Epithelial cell of proximal tubule (primary cell): ENCODE measurements at regions not wholly inside any gene's neighbourhood (a gene's known extent, or its start where the extent isn't known, plus 50 kb on each side); places are given as distances from the start of the nearest gene placed in this dataset.
"Not testable (repeated sequence)": the region's sequence is repeated elsewhere in the genome, so short reads cannot be mapped to it uniquely, and the experiment has no call there.

Experiments used
- DNase-seq: peaks from one replicate; pipeline ENCODE4 v3.0.0-alpha.2; 2011; ENCODE audit warnings: low read depth
- H3K4me3 ChIP-seq: 2 replicates; pipeline ENCODE4 v1.5.1; 2011; ENCODE audit warnings: low read depth, mild to moderate bottlenecking, low read length
- TF ChIP-seq, protein P1 (sequence below): conservative IDR thresholded peaks from 2 replicates; pipeline ENCODE4 v1.5.1; 2012; ENCODE audit warnings: low read depth, mild to moderate bottlenecking, low read length

DNA sequence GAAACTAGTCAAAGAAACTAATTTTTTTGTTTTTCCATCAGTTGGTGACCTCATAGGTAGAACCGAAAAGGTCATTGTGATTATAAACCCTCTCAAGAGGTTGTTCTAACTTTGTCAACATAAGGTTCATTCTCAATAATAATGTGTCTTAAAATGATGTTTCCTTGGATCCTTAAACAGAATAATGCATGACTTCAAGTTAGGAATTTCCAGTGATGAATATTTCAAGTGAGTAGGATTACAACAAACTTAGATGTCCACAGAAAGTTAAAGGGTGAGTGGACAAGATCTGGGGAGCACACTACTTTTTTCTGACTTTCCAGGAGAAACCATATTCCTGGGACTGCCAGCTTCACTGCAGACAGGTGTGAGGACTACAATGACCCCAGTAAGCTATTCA is 239.0 kb upstream of the PTGER4 start:
- DNase-seq = no peak
- no peak overlapping the region for H3K4me3 ChIP-seq
- TF ChIP-seq, protein P1, sequence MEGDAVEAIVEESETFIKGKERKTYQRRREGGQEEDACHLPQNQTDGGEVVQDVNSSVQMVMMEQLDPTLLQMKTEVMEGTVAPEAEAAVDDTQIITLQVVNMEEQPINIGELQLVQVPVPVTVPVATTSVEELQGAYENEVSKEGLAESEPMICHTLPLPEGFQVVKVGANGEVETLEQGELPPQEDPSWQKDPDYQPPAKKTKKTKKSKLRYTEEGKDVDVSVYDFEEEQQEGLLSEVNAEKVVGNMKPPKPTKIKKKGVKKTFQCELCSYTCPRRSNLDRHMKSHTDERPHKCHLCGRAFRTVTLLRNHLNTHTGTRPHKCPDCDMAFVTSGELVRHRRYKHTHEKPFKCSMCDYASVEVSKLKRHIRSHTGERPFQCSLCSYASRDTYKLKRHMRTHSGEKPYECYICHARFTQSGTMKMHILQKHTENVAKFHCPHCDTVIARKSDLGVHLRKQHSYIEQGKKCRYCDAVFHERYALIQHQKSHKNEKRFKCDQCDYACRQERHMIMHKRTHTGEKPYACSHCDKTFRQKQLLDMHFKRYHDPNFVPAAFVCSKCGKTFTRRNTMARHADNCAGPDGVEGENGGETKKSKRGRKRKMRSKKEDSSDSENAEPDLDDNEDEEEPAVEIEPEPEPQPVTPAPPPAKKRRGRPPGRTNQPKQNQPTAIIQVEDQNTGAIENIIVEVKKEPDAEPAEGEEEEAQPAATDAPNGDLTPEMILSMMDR = no peak

DNA sequence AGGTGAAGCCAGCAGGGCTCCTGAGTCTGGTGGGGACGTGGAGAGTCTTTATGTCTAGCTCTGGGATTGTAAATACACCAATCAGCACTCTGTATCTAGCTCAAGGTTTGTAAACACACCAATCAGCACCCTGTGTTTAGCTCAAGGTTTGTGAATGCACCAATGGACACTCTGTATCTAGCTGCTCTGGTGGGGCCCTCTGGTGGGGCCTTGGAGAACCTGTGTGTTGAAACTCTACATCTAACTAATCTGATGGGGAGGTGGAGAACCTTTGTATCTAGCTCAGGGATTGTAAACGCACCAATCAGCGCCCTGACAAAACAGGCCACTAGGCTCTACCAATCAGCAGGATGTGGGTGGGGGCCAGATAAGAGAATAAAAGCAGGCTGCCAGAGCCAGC is 240.6 kb upstream of the PTGER4 start:
- H3K4me3 ChIP-seq, DNase-seq: not testable (repeated sequence)

DNA sequence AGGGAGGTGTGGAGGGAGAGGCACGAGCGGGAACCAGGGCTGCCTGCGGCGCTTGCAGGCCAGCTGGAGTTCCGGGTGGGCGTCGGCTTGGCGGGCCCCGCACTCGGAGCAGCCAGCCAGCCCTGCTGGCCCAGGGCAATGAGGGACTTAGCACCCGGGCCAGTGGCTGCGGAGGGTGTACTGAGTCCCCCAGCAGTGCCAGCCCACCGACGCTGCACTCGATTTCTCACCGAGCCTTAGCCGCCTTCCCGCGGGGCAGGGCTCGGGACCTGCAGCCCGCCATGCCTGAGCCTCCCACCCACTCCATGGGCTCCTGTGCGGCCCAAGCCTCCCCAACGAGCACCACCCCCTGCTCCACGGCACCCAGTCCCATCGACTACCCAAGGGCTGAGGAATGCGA is 241.1 kb upstream of the PTGER4 start:
- DNase-seq, H3K4me3 ChIP-seq: not testable (repeated sequence)

DNA sequence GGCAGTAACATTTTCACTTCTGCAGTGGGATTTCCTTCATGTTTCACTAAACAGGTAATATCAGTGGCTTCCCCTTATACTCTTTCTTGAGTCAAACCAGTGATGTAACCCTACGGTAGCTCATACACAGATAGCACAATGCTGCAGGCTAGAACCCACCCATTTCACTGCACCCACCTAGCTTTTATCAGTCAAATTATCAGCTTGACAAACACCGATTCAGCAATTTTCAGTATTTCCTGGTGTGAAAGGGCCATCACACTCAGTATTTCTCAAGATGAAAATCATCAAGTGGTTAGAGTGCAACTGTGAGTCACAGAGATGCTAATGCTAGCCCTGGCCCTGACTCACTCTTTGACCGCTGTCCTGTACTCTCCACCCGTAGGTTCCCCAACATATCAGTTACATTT is 242.3 kb upstream of the PTGER4 start:
- TF ChIP-seq, protein P1 = no peak
- no peak overlapping the region for H3K4me3 ChIP-seq
- DNase-seq = peak; percentile 29

DNA sequence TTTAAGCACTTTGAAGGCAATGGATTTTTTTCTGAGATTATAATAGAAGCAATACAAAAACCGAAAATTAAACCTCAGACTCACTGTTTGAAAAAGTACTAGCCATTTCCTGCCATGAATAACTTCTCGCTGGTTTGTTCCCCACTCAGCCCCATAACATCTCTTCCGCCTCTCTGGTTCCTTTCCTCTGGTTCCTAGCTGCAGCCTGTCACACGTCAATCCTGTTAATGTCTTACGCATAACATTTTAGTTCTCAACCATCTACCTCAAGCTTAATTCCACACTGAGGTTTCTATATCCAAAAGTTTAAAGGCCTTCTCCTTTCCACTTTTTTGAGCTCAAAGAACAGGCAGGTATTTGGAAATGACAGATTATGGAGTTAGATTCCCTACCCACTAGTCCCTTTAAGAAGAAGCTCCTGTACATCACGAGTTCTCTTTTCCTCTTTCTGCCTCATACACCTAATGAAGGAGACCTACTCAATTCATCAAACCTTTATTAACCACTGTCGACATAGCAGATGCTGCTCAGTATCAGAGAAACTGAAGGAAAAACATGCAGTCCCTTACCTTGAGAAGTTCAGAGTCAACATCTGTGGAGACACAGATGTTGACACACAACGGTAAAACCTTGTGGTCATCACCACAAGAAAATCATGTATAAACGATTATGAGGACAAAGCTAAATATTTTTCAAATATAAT is 243.0 kb upstream of the PTGER4 start:
- TF ChIP-seq, protein P1 = no peak
- no peak overlapping the region for H3K4me3 ChIP-seq
- no peak for DNase-seq

DNA sequence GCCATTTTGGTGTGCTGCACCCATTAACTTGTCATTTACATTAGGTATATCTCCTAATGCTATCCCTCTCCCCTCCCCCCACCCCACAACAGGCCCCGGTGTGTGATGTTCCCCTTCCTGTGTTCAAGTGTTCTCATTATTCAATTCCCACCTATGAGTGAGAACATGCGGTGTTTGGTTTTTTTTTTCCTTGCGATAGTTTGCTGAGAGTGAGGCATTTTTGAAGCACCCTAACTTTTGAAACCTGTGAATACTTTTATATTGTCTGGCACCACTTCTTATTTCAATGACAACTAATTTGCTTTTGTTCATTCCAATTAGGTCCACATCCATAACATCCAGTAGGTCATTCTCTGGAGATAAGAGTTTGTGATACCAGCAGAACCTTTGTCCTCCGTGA is 244.0 kb upstream of the PTGER4 start:
- DNase-seq, H3K4me3 ChIP-seq: not testable (repeated sequence)

DNA sequence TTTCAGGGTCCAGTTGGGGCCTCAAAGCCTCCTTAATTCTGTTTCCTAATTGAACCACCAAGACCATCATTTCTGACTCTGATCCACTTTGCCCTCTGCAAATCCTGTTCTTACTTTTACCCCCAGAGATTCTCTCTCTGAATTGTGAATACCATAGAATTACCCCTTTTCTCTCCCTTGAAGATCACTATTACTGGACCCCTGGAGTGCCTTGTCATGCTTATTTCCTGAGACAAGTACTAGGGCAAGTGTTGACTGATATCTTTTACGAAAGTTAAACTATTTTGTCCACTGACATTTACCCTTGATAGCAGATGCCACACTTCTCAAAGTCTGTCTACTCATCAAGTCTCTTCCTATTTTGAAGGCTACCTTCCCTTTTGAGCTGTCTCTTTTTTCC is 246.9 kb upstream of the PTGER4 start:
- TF ChIP-seq, protein P1 = no peak

DNA sequence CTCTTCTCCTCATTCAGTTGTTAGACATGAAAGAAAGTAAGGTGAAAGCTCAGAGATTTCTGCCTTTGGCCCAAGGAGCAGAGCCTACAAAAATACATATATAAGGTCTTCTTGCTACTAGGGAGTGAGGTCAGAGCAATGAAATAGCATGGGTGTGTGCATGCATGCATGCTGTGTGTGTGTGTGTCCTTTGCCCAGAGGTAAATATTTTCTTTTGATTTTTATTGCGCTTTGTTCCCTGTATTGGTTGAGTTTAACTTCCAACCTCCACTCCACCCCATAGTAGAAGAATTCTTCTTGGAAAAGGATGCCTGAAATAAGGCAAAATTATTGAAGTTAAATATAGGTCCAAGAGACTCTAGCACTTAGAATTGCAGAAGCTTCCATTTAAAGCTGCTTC is 248.0 kb upstream of the PTGER4 start:
- H3K4me3 ChIP-seq = no peak overlapping the region
- TF ChIP-seq, protein P1 = no peak
- no peak for DNase-seq

More for the DNA sequence above, 246.9 kb upstream of the PTGER4 start:
- no peak overlapping the region for H3K4me3 ChIP-seq
- DNase-seq = no peak
